Esophagus muscularis mucosa (tissue), 3 donors: ENCODE measurements at regions not wholly inside any gene's neighbourhood (a gene's known extent, or its start where the extent isn't known, plus 50 kb on each side); places are given as distances from the start of the nearest gene placed in this dataset.

Experiments
- POLR2AphosphoS5 ChIP-seq, 2 donors: sonication (generic); formaldehyde crosslinking; IDR thresholded peaks; one replicate each; pipeline ENCODE4 v1.6.1; 2017; ENCODE audit warnings: antibody characterized with exemption in 2 of 2
- TF ChIP-seq, protein P1 (sequence below), 3 experiments: fragments of 200-600 bp in 2 of 3; fragments of 450-650 bp in 1 of 3; sonication (generic) in 2 of 3; IDR thresholded peaks; one replicate each; pipeline ENCODE4 v1.5.1; 2017 to 2019; ENCODE audit warnings: antibody characterized with exemption in 3 of 3, mild to moderate bottlenecking in 2 of 3, moderate library complexity in 1 of 3

DNA sequence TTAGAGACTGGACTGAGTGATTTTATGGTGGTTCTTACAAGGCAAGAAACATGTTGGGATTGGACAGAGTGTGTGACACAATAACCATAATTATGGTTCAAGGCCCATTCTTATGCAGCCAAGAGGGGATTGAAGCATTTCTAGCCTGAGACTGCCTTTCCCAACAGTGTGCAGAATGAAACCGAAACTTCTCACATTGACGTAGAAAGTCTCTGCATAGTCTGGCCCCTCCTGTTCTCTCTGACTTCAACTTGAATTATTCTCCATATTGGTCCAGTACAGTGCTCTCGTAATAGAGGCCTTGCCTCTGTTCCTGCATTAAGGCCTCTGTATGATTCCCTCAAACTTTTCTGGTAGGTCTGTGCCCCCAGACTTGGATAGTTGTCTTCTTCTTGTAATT lies 138.3 kb downstream of the DIPK2A start:
- TF ChIP-seq, protein P1, sequence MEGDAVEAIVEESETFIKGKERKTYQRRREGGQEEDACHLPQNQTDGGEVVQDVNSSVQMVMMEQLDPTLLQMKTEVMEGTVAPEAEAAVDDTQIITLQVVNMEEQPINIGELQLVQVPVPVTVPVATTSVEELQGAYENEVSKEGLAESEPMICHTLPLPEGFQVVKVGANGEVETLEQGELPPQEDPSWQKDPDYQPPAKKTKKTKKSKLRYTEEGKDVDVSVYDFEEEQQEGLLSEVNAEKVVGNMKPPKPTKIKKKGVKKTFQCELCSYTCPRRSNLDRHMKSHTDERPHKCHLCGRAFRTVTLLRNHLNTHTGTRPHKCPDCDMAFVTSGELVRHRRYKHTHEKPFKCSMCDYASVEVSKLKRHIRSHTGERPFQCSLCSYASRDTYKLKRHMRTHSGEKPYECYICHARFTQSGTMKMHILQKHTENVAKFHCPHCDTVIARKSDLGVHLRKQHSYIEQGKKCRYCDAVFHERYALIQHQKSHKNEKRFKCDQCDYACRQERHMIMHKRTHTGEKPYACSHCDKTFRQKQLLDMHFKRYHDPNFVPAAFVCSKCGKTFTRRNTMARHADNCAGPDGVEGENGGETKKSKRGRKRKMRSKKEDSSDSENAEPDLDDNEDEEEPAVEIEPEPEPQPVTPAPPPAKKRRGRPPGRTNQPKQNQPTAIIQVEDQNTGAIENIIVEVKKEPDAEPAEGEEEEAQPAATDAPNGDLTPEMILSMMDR (IDR thresholded peaks at IDR 0.05), result no peak
- no peak for TF ChIP-seq POLR2AphosphoS5 (IDR thresholded peaks at IDR 0.05)
